HepG2 (cell line): ENCODE measurements at regions not wholly inside any gene's neighbourhood (a gene's known extent, or its start where the extent isn't known, plus 50 kb on each side); places are given as distances from the start of the nearest gene placed in this dataset.

ENCODE experiments used
- ATAC-seq: fragments of 200-7000 bp; cut with Tn5 transposase; 3 replicates; pipeline ENCODE4 v1.9.1; 2020; ENCODE audit warnings: mild to moderate bottlenecking, moderate library complexity
- BruUV-seq: library from RNA; stranded (reverse); fragments of 400-500 nt; replicated peaks from 2 replicates; lab custom pipeline; 2021; lab: Mats Ljungman, UMichigan
- CTCF ChIA-PET: fragments of 300-600 bp; formaldehyde crosslinking; extraction: SDS; loops from one replicate; lab custom pipeline; 2021; ENCODE audit warnings: low total read pairs, inconsistent platforms, low intra/inter-chr PET ratio; lab: Yijun Ruan, JAX
- POLR2A ChIA-PET: fragments of 350-600 bp; sonication (Branson Sonifier 250); formaldehyde crosslinking; loops from one replicate; lab custom pipeline; 2020; ENCODE audit warnings: antibody characterized with exemption, inconsistent platforms; lab: Yijun Ruan, JAX
- DNase-seq: peaks from one replicate; pipeline ENCODE4 v3.0.0-alpha.2; 2015; ENCODE audit warnings: low spot score
- FAIRE-seq: peaks from 3 replicates; lab custom pipeline; 2011; peaks lifted over from hg19 to GRCh38; lab: Jason Lieb, UNC
- H2AFZ ChIP-seq: one replicate; pipeline ENCODE4 v1.6.1; 2011; ENCODE audit warnings: low read length, inconsistent platforms
- H3K27ac ChIP-seq: fragments of 300-600 bp; 3 replicates; pipeline ENCODE4 v1.8.0; 2011; ENCODE audit warnings: mixed run types, mild to moderate bottlenecking, mixed read lengths, low read length, inconsistent platforms; ENCODE audit not compliant: insufficient read depth; ENCODE audit errors: extremely low read length
- H3K27me3 ChIP-seq, 2 experiments: fragments of 200-600 bp in 1 of 2; 2 replicates in 1 of 2; 3 replicates in 1 of 2; pipeline versions ENCODE4 v1.6.0 to v1.8.0; 2011; ENCODE audit warnings: low read length in 2 of 2, mild to moderate bottlenecking in 2 of 2, moderate library complexity in 2 of 2, inconsistent platforms in 1 of 2; ENCODE audit not compliant: insufficient read depth in 2 of 2, control insufficient read depth in 1 of 2
- H3K36me3 ChIP-seq, 2 experiments: fragments of 200-600 bp in 1 of 2; replicated peaks in 1 of 2; 2 replicates in 1 of 2; 3 replicates in 1 of 2; pipeline versions ENCODE4 v1.5.1 to v1.8.0; 2011; ENCODE audit warnings: low read length in 2 of 2, inconsistent platforms in 1 of 2; ENCODE audit not compliant: insufficient read depth in 2 of 2, control insufficient read depth in 1 of 2
- H3K4me1 ChIP-seq: 2 replicates; pipeline ENCODE4 v1.5.1; 2012; ENCODE audit warnings: low read length, inconsistent platforms; ENCODE audit not compliant: insufficient read depth
- H3K4me2 ChIP-seq: 2 replicates; pipeline ENCODE4 v1.6.0; 2011; ENCODE audit warnings: low read depth, low read length, inconsistent platforms
- H3K4me3 ChIP-seq, 3 experiments: fragments of 200-600 bp in 1 of 3; sonication (generic), shearing (Covaris generic) in 1 of 3; replicated peaks in 1 of 3; 2 replicates each; pipeline ENCODE4 v1.5.1; 2011 to 2016; ENCODE audit warnings: low read length in 3 of 3, inconsistent platforms in 2 of 3, low read depth in 2 of 3, mild to moderate bottlenecking in 2 of 3, control low read depth in 1 of 3, mixed read lengths in 1 of 3; ENCODE audit not compliant: insufficient read depth in 1 of 3
- H3K79me2 ChIP-seq: one replicate; pipeline ENCODE4 v1.6.1; 2011; ENCODE audit warnings: low read length, inconsistent platforms; ENCODE audit not compliant: insufficient read depth
- H3K9ac ChIP-seq: 2 replicates; pipeline ENCODE4 v1.6.0; 2011; ENCODE audit warnings: mild to moderate bottlenecking, low read depth, low read length, inconsistent platforms; ENCODE audit not compliant: insufficient read depth
- H3K9me3 ChIP-seq: 2 replicates; pipeline ENCODE4 v1.5.1; 2012; ENCODE audit warnings: mild to moderate bottlenecking, low read length
- H4K20me1 ChIP-seq: 2 replicates; pipeline ENCODE4 v1.6.0; 2011; ENCODE audit warnings: inconsistent platforms, mild to moderate bottlenecking, low read length, moderate library complexity; ENCODE audit not compliant: insufficient read depth
- AFF4 ChIP-seq: sonication (generic); formaldehyde crosslinking; IDR thresholded peaks from 2 replicates; pipeline ENCODE4 v1.4.0; 2020; ENCODE audit warnings: missing genetic modification reagents
- CBX1 ChIP-seq: IDR thresholded peaks from one replicate; pipeline ENCODE4 v1.6.1; 2016; ENCODE audit warnings: antibody characterized with exemption, low read depth
- DNMT3B ChIP-seq: conservative IDR thresholded peaks from 2 replicates; pipeline ENCODE4 v1.6.1; 2016; ENCODE audit warnings: missing biosample characterization, control low read depth
- KLF11 ChIP-seq: IDR thresholded peaks from 2 replicates; pipeline ENCODE4 v1.6.1; 2016; ENCODE audit warnings: missing compliant biosample characterization
- KMT2A ChIP-seq: sonication (generic); formaldehyde crosslinking; IDR thresholded peaks from 2 replicates; pipeline ENCODE4 v1.4.0; 2020; ENCODE audit warnings: missing genetic modification reagents
- MNT ChIP-seq: fragments of 450-650 bp; IDR thresholded peaks from 2 replicates; pipeline ENCODE4 v1.6.1; 2016
- TOE1 ChIP-seq: sonication (generic); formaldehyde crosslinking; IDR thresholded peaks from 2 replicates; pipeline ENCODE4 v1.4.0; 2020; ENCODE audit warnings: mild to moderate bottlenecking, missing genetic modification reagents
- ZNF501 ChIP-seq: sonication (generic); formaldehyde crosslinking; IDR thresholded peaks from 2 replicates; pipeline ENCODE4 v1.5.1; 2020; ENCODE audit warnings: mild to moderate bottlenecking, moderate library complexity, missing genetic modification reagents
- ZNF558 ChIP-seq: sonication (generic); formaldehyde crosslinking; IDR thresholded peaks from 2 replicates; pipeline ENCODE4 v1.9.0; 2022; ENCODE audit warnings: mild to moderate bottlenecking, missing genetic modification reagents, borderline replicate concordance
- ZNF576 ChIP-seq: sonication (generic); formaldehyde crosslinking; IDR thresholded peaks from 2 replicates; pipeline ENCODE4 v1.4.0; 2020; ENCODE audit warnings: mild to moderate bottlenecking, missing genetic modification reagents
- ZNF724P ChIP-seq: sonication (generic); formaldehyde crosslinking; IDR thresholded peaks from 2 replicates; pipeline ENCODE4 v1.8.0; 2022; ENCODE audit warnings: missing genetic modification reagents, borderline replicate concordance
- ZNF766 ChIP-seq: sonication (generic); formaldehyde crosslinking; IDR thresholded peaks from 2 replicates; pipeline ENCODE4 v1.5.0; 2020; ENCODE audit warnings: missing genetic modification reagents, borderline replicate concordance
- ZSCAN25 ChIP-seq: sonication (generic); formaldehyde crosslinking; IDR thresholded peaks from 2 replicates; pipeline ENCODE4 v1.8.0; 2022; ENCODE audit warnings: mild to moderate bottlenecking, missing genetic modification reagents
- WGBS: methylation state at CpG from one replicate; pipeline ENCODE4 v1.1.6; 2017; ENCODE audit warnings: low lambda C conversion rate; 5-methylcytosine and 5-hydroxymethylcytosine counted together
- in situ Hi-C: cut with HindIII; loops from 2 replicates; pipeline ENCODE4 v1.10.0; 2017; ENCODE audit warnings: low pct_unique_long_range_greater_than_20kb; ENCODE audit not compliant: extremely low pct_ligation_motif_present
- intact Hi-C: fragments of 100-400 bp; cut with micrococcal nuclease; formaldehyde crosslinking; loops from one replicate; pipeline ENCODE4 v1.10.0; 2022; ENCODE audit not compliant: unreplicated experiment

GRCh38 chr6:168741942-168742782 lies 301.2 kb downstream of the SMOC2 start:
- POLR2A ChIA-PET, result no interaction called here
- TF ChIP-seq ZNF501 (CRISPR knock-in tag) (no peak), MNT (peak; percentile 94)

GRCh38 chr6:168741305-168741704 lies 300.3 kb downstream of the SMOC2 start:
- no peak for FAIRE-seq
- Histone ChIP-seq H4K20me1 (no peaks in the 10 kb centered on the region), H3K27me3 (peaks cover 0 to 3% of the 10 kb centered on the region in 2 experiments; a peak in 1 of 5 replicates), H3K4me2 (no peak overlapping the region), H3K4me3 (no peak overlapping the region), H3K4me1 (no peaks in the 10 kb centered on the region), H3K36me3 (no peaks in the 10 kb centered on the region), H3K9ac (no peak overlapping the region), H3K27ac (no peak overlapping the region), H3K9me3 (no peaks in the 10 kb centered on the region), H2AFZ (no peak overlapping the region), H3K79me2 (no peaks in the 10 kb centered on the region)
- POLR2A ChIA-PET, result no interaction called here
- in situ Hi-C loops, result no loop called here
- intact Hi-C loops, result no loop called here
- CTCF ChIA-PET, result no interaction called here
- no TSS peak for BruUV-seq
- no peak for ATAC-seq
- 44% methylated on average over 3 of the region's 3 CpGs for WGBS
- no peak for DNase-seq
- no peak for TF ChIP-seq ZNF724P (CRISPR knock-in tag)
- TF ChIP-seq ZNF576 (CRISPR knock-in tag), result no peak
- no peak for TF ChIP-seq DNMT3B
- no peak for TF ChIP-seq AFF4 (CRISPR knock-in tag)
- no peak for TF ChIP-seq ZSCAN25 (CRISPR knock-in tag)
- TF ChIP-seq ZNF558 (CRISPR knock-in tag), result no peak
- TF ChIP-seq KLF11 (CRISPR knock-in tag), result no peak
- no peak for TF ChIP-seq ZNF766
- no peak for TF ChIP-seq KMT2A (CRISPR knock-in tag)
- no peak for TF ChIP-seq CBX1
- TF ChIP-seq TOE1 (CRISPR knock-in tag), result no peak

More at GRCh38 chr6:168741942-168742782, 301.2 kb downstream of the SMOC2 start:
- DNase-seq (no peak), ATAC-seq (no peak), FAIRE-seq (no peak)
- 49% methylated on average over 23 of the region's 23 CpGs for WGBS
- intact Hi-C loops (no loop called here), in situ Hi-C loops (no loop called here)
- CTCF ChIA-PET, result no interaction called here
- no peak overlapping the region for H3K4me2 ChIP-seq
- H4K20me1 ChIP-seq, result no peaks in the 10 kb centered on the region
- no peak overlapping the region for H3K27ac ChIP-seq
- no peaks in the 10 kb centered on the region for H3K79me2 ChIP-seq
- no peak overlapping the region for H2AFZ ChIP-seq
- no TSS peak for BruUV-seq
- H3K36me3 ChIP-seq, result no peaks in the 10 kb centered on the region
- no peak overlapping the region for H3K4me3 ChIP-seq
- H3K9me3 ChIP-seq, result no peaks in the 10 kb centered on the region
- peaks cover 0 to 3% of the 10 kb centered on the region in 2 experiments; a peak in 1 of 5 replicates for H3K27me3 ChIP-seq
- no peaks in the 10 kb centered on the region for H3K4me1 ChIP-seq
- H3K9ac ChIP-seq, result no peak overlapping the region
